ENCODE measurements at regions not wholly inside any gene's neighbourhood (a gene's known extent, or its start where the extent isn't known, plus 50 kb on each side); places are given as distances from the start of the nearest gene placed in this dataset.

DNA sequence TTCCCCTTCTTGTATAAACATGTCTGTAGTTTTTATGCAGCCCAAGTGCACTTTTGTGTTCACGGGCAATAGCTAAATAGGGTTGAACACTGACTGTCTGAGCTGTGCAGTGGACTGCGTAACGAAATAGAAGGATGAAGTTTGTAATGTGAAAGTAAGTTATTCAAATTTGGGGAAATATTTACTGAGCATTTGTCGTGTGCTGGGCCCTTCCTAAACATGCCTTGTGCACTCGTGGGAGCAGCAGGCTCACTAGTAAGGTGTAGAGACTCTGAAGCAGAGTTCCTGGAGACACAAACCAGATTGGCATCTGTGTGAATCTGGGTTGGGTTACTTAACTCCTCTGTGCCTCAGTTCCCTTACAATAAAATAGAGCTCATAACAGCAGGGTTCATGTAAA is 51.7 kb upstream of the C1QTNF7 start:
- no peak for DNase-seq (ENCODE audit: low read depth)

DNA sequence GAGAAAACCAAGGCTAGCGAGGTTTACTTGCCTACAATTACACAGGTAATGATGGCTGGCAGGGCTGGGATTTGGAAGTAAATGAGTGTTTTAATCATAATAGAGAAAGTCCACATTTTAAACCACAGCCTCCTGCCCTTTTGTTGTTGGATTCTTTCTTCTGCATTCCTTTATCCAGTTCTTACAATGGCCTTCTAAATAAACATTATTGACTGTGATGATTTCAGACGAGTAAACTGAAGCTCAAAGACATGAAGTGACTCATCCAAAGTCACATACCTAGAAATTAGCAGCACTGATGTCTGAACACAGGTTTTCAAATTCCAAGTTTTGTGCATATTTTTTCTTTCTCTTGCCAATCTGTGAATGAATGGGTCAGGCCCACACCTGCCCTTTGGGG is 51.2 kb upstream of the C1QTNF7 start:
- no peak for DNase-seq (ENCODE audit: low read depth)

Data from fibroblast of gingiva (primary cell).